ENCODE measurements at regions not wholly inside any gene's neighbourhood (a gene's known extent, or its start where the extent isn't known, plus 50 kb on each side); places are given as distances from the start of the nearest gene placed in this dataset.

- no peaks in the 10 kb centered on the region for H3K27me3 ChIP-seq (ENCODE audit: control insufficient read depth, insufficient read depth, low read length)
- H3K9me3 ChIP-seq (ENCODE audit: control insufficient read depth, insufficient read depth, low read depth, low read length), result no peaks in the 10 kb centered on the region
- no peaks in the 10 kb centered on the region for H3K36me3 ChIP-seq (ENCODE audit: control insufficient read depth, insufficient read depth, low read length)
- no peak overlapping the region for H3K27ac ChIP-seq (ENCODE audit: low read depth, low read length)
- H3K9ac ChIP-seq (ENCODE audit: low read length), result no peak overlapping the region
- peaks cover 5% of the 10 kb centered on the region; the same call in 1 of the 2 replicates for H3K4me1 ChIP-seq (ENCODE audit: control insufficient read depth, insufficient read depth, low read length)
- H3K4me3 ChIP-seq (ENCODE audit: low read depth, low read length), result no peak overlapping the region
Observed at GRCh38 chr12:76704693-76705092, 59.2 kb upstream of the ZDHHC17 start.

GRCh38 chr12:76706101-76706500 is 57.8 kb upstream of the ZDHHC17 start:
- Histone ChIP-seq H3K36me3 (ENCODE audit: control insufficient read depth, insufficient read depth, low read length) (no peaks in the 10 kb centered on the region), H3K27me3 (ENCODE audit: control insufficient read depth, insufficient read depth, low read length) (no peaks in the 10 kb centered on the region), H3K4me1 (ENCODE audit: control insufficient read depth, insufficient read depth, low read length) (peaks cover 5% of the 10 kb centered on the region; the same call in 1 of the 2 replicates), H3K27ac (ENCODE audit: low read depth, low read length) (no peak overlapping the region), H3K9me3 (ENCODE audit: control insufficient read depth, insufficient read depth, low read depth, low read length) (no peaks in the 10 kb centered on the region), H3K9ac (ENCODE audit: low read length) (no peak overlapping the region), H3K4me3 (ENCODE audit: low read depth, low read length) (no peak overlapping the region)

- Histone ChIP-seq H3K27ac (ENCODE audit: low read depth, low read length) (no peak overlapping the region), H3K9me3 (ENCODE audit: control insufficient read depth, insufficient read depth, low read depth, low read length) (no peaks in the 10 kb centered on the region), H3K9ac (ENCODE audit: low read length) (no peak overlapping the region), H3K4me3 (ENCODE audit: low read depth, low read length) (no peak overlapping the region), H3K36me3 (ENCODE audit: control insufficient read depth, insufficient read depth, low read length) (no peaks in the 10 kb centered on the region), H3K27me3 (ENCODE audit: control insufficient read depth, insufficient read depth, low read length) (no peaks in the 10 kb centered on the region), H3K4me1 (ENCODE audit: control insufficient read depth, insufficient read depth, low read length) (peaks cover 5% of the 10 kb centered on the region; the same call in 1 of the 2 replicates)
Observed at GRCh38 chr12:76706761-76707160, 57.2 kb upstream of the ZDHHC17 start.

GRCh38 chr12:76707772-76708171 is 56.1 kb upstream of the ZDHHC17 start:
- Histone ChIP-seq H3K9me3 (ENCODE audit: control insufficient read depth, insufficient read depth, low read depth, low read length) (no peaks in the 10 kb centered on the region), H3K4me3 (ENCODE audit: low read depth, low read length) (no peak overlapping the region), H3K27me3 (ENCODE audit: control insufficient read depth, insufficient read depth, low read length) (no peaks in the 10 kb centered on the region), H3K27ac (ENCODE audit: low read depth, low read length) (no peak overlapping the region), H3K9ac (ENCODE audit: low read length) (no peak overlapping the region), H3K4me1 (ENCODE audit: control insufficient read depth, insufficient read depth, low read length) (peaks cover 5% of the 10 kb centered on the region; the same call in 1 of the 2 replicates), H3K36me3 (ENCODE audit: control insufficient read depth, insufficient read depth, low read length) (no peaks in the 10 kb centered on the region)

- H3K9me3 ChIP-seq (ENCODE audit: control insufficient read depth, insufficient read depth, low read depth, low read length), result no peaks in the 10 kb centered on the region
- H3K9ac ChIP-seq (ENCODE audit: low read length), result no peak overlapping the region
- no peak overlapping the region for H3K4me3 ChIP-seq (ENCODE audit: low read depth, low read length)
- H3K27ac ChIP-seq (ENCODE audit: low read depth, low read length), result no peak overlapping the region
- peaks cover 5% of the 10 kb centered on the region; the same call in 1 of the 2 replicates for H3K4me1 ChIP-seq (ENCODE audit: control insufficient read depth, insufficient read depth, low read length)
- no peaks in the 10 kb centered on the region for H3K36me3 ChIP-seq (ENCODE audit: control insufficient read depth, insufficient read depth, low read length)
- no peaks in the 10 kb centered on the region for H3K27me3 ChIP-seq (ENCODE audit: control insufficient read depth, insufficient read depth, low read length)
Observed at GRCh38 chr12:76708296-76708695, 55.6 kb upstream of the ZDHHC17 start.

- no peaks in the 10 kb centered on the region for H3K36me3 ChIP-seq (ENCODE audit: control insufficient read depth, insufficient read depth, low read length)
- no peak overlapping the region for H3K9ac ChIP-seq (ENCODE audit: low read length)
- H3K27me3 ChIP-seq (ENCODE audit: control insufficient read depth, insufficient read depth, low read length), result no peaks in the 10 kb centered on the region
- peaks cover 11% of the 10 kb centered on the region for H3K4me1 ChIP-seq (ENCODE audit: control insufficient read depth, insufficient read depth, low read length)
- peaks cover 6% of the 10 kb centered on the region; the same call in 1 of the 2 replicates for H3K9me3 ChIP-seq (ENCODE audit: control insufficient read depth, insufficient read depth, low read depth, low read length)
- no peak overlapping the region for H3K4me3 ChIP-seq (ENCODE audit: low read depth, low read length)
- no peak overlapping the region for H3K27ac ChIP-seq (ENCODE audit: low read depth, low read length)
Observed at GRCh38 chr12:76711241-76711640, 52.7 kb upstream of the ZDHHC17 start.

- Histone ChIP-seq H3K9ac (ENCODE audit: low read length) (no peak overlapping the region), H3K36me3 (ENCODE audit: control insufficient read depth, insufficient read depth, low read length) (no peaks in the 10 kb centered on the region), H3K4me3 (ENCODE audit: low read depth, low read length) (no peak overlapping the region), H3K9me3 (ENCODE audit: control insufficient read depth, insufficient read depth, low read depth, low read length) (peaks cover 6% of the 10 kb centered on the region; the same call in 1 of the 2 replicates), H3K27ac (ENCODE audit: low read depth, low read length) (no peak overlapping the region), H3K27me3 (ENCODE audit: control insufficient read depth, insufficient read depth, low read length) (no peaks in the 10 kb centered on the region), H3K4me1 (ENCODE audit: control insufficient read depth, insufficient read depth, low read length) (peaks cover 11% of the 10 kb centered on the region)
Observed at GRCh38 chr12:76713130-76713529, 50.8 kb upstream of the ZDHHC17 start.

- Histone ChIP-seq H3K36me3 (ENCODE audit: control insufficient read depth, insufficient read depth, low read length) (no peaks in the 10 kb centered on the region), H3K9ac (ENCODE audit: low read length) (no peak overlapping the region), H3K4me1 (ENCODE audit: control insufficient read depth, insufficient read depth, low read length) (peaks cover 15% of the 10 kb centered on the region), H3K4me3 (ENCODE audit: low read depth, low read length) (no peak overlapping the region), H3K9me3 (ENCODE audit: control insufficient read depth, insufficient read depth, low read depth, low read length) (peaks cover 6% of the 10 kb centered on the region; the same call in 1 of the 2 replicates), H3K27me3 (ENCODE audit: control insufficient read depth, insufficient read depth, low read length) (no peaks in the 10 kb centered on the region), H3K27ac (ENCODE audit: low read depth, low read length) (no peak overlapping the region)
Observed at GRCh38 chr12:76713986-76714385, 49.9 kb upstream of the ZDHHC17 start.
